ENCODE measurements at regions not wholly inside any gene's neighbourhood (a gene's known extent, or its start where the extent isn't known, plus 50 kb on each side); places are given as distances from the start of the nearest gene placed in this dataset.

DNA sequence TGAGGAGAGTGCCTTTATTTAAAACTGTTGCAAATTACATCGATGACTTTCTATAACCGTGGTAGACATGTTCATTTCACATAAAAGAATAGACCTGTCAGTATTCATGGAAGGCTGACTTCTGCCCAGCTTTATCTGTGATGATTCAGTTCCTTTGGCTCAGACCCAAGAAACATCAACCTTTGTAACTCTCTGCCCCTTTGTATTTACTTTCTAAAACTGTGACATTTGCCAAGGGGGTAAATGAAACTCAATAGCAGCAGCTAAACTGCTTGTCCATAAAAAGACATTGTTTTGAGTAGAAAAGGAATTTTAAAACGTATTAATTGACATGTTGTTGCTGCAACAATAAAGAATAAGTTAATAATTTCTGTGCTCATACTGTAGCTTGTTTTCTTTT lies 137.8 kb upstream of the ANKH start:
- intact Hi-C loops (cut with DNase I) = no loop called here

DNA sequence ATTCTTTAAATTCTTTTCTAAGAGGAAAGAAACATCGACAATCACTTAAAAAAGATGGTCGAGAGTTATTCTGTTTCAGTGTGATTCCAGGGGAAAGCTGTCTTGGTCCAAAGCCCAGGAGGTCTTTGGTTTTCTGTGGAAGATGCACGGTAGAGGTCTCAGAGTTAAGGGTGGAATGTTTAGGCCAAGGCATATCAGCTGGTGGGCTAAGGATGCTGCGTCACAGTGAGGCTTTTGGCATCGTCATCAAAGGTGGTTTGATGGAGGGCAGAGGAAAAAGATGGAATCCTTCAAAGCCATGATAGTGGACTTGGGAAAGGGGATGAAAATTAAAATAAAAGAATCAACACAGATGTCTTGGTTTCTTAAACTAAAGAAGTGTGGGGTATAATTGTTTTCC lies 137.3 kb upstream of the ANKH start:
- Histone ChIP-seq H3K4me1 (peaks cover 0 to 26% (median 23%) of the 10 kb centered on the region in 4 donors), H3K9me3 (no peaks in the 10 kb centered on the region), H3K4me3 (no peak overlapping the region), H3K36me3 (no peaks in the 10 kb centered on the region), H3K27me3 (no peaks in the 10 kb centered on the region), H3K27ac (peak overlapping the region; percentile 56 to 77 (median 72))
- no peak for DNase-seq
- intact Hi-C loops (cut with DNase I) = no loop called here
- WGBS, 2 donors = 73 to 82% methylated on average over 5 of the region's 5 CpGs
- TF ChIP-seq POLR2A (IDR thresholded peaks at IDR 0.05) (no peak), EP300 (IDR thresholded peaks at IDR 0.05) (no peak), POLR2AphosphoS5 (IDR thresholded peaks at IDR 0.05) (no peak)
- TF ChIP-seq, protein P1, sequence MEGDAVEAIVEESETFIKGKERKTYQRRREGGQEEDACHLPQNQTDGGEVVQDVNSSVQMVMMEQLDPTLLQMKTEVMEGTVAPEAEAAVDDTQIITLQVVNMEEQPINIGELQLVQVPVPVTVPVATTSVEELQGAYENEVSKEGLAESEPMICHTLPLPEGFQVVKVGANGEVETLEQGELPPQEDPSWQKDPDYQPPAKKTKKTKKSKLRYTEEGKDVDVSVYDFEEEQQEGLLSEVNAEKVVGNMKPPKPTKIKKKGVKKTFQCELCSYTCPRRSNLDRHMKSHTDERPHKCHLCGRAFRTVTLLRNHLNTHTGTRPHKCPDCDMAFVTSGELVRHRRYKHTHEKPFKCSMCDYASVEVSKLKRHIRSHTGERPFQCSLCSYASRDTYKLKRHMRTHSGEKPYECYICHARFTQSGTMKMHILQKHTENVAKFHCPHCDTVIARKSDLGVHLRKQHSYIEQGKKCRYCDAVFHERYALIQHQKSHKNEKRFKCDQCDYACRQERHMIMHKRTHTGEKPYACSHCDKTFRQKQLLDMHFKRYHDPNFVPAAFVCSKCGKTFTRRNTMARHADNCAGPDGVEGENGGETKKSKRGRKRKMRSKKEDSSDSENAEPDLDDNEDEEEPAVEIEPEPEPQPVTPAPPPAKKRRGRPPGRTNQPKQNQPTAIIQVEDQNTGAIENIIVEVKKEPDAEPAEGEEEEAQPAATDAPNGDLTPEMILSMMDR (IDR thresholded peaks at IDR 0.05) = no peak

More for the DNA sequence above, 137.8 kb upstream of the ANKH start:
- Histone ChIP-seq H3K4me1 (peaks cover 0 to 26% (median 23%) of the 10 kb centered on the region in 4 donors), H3K9me3 (no peaks in the 10 kb centered on the region), H3K4me3 (no peak overlapping the region), H3K27me3 (no peaks in the 10 kb centered on the region), H3K36me3 (no peaks in the 10 kb centered on the region), H3K27ac (peak overlapping the region; percentile 56 to 77 (median 72))
- peak in 1 of 4 donors; percentile 14 for TF ChIP-seq POLR2AphosphoS5 (IDR thresholded peaks at IDR 0.05)
- TF ChIP-seq, protein P1 (IDR thresholded peaks at IDR 0.05) = no peak
- no peak for DNase-seq
- 11 to 49% methylated on average over 3 of the region's 3 CpGs for WGBS, 2 donors

DNA sequence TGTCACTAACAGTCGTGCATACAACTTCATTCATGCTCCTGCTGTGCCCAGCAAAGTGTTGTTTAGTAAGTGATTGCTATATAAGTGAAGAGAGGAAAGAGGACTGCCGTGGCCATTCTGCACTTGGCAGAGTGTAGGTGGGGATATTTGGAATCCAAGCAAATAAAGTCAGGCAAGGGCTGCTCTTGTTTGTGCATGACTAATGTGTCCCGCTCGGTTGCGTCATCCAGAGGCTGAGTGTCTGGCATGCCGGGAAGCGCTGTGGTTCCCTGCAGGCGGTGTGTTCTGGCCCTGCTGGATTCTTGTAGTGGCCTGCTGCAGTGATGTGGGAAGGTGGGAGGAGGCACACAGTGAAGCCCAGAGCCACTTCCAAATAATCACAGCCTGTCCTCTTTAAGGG lies 136.9 kb upstream of the ANKH start:
- no peaks in the 10 kb centered on the region for H3K9me3 ChIP-seq
- H3K27ac ChIP-seq = peak overlapping the region; percentile 56 to 77 (median 72)
- DNase-seq = peak; percentile 96
- WGBS, 2 donors = 19 to 50% methylated on average over 8 of the region's 8 CpGs
- intact Hi-C loops (cut with DNase I) = no loop called here
- no peaks in the 10 kb centered on the region for H3K27me3 ChIP-seq
- no peaks in the 10 kb centered on the region for H3K36me3 ChIP-seq
- no peak overlapping the region for H3K4me3 ChIP-seq
- peaks cover 0 to 27% (median 21%) of the 10 kb centered on the region in 4 donors for H3K4me1 ChIP-seq
- TF ChIP-seq EP300 (IDR thresholded peaks at IDR 0.05) (peak in 2 of 4 donors; percentile 29 to 50), POLR2AphosphoS5 (IDR thresholded peaks at IDR 0.05) (peak; percentile 54 to 82 (median 59)), POLR2A (IDR thresholded peaks at IDR 0.05) (no peak)

DNA sequence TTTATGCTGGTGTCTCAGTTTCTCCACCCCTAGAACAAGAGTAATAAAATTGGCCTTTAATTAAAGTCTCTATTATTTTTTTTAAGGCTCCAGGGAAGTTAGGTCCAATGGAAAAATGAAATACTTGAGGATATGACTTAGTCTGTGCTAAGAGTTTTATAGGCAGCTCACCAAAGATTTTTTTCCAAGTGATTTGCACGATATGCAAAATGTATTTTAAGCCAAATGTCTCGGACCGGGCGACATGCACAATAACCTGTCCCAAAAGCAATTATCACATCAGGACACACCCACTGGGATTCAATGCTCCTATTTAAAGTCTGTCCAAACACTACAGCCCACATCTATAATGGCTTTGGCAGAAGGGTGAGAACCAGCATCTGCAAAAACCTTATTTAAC lies 136.1 kb upstream of the ANKH start:
- H3K36me3 ChIP-seq = no peaks in the 10 kb centered on the region
- no peak overlapping the region for H3K4me3 ChIP-seq
- H3K27me3 ChIP-seq = no peaks in the 10 kb centered on the region
- DNase-seq = no peak
- H3K9me3 ChIP-seq = no peaks in the 10 kb centered on the region
- H3K27ac ChIP-seq = peak overlapping the region in 3 of 4 donors; percentile 68 to 77 (median 76)
- TF ChIP-seq, protein P1 (IDR thresholded peaks at IDR 0.05) = no peak
- H3K4me1 ChIP-seq = peaks cover 0 to 30% (median 21%) of the 10 kb centered on the region in 4 donors
- intact Hi-C loops (cut with DNase I) = no loop called here
- 15 to 66% methylated on average over 4 of the region's 4 CpGs for WGBS, 2 donors

DNA sequence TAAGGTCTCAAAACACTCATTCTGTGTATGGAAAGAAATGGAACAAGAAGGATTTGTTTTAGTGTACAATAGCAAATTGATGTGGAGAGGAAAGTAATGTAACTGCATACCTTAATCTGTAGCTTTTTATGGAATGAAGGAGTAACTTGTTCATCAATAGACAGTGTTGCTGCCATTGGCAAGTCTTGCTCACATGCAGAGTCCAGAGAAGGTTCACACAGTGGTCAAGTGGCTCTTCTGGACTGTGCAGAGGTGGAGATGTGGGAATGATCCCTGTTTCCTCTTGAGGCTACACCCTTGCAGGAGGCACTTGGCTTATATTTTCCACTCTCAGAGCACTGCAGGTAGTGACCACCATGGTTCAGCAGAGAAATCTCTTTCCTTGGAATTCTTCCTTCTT lies 132.9 kb upstream of the ANKH start:
- Histone ChIP-seq H3K4me3 (no peak overlapping the region), H3K36me3 (no peaks in the 10 kb centered on the region), H3K4me1 (peaks cover 0 to 27% (median 18%) of the 10 kb centered on the region in 4 donors), H3K9me3 (no peaks in the 10 kb centered on the region), H3K27ac (no peak overlapping the region), H3K27me3 (no peaks in the 10 kb centered on the region)
- intact Hi-C loops (cut with DNase I) = loop anchor here (2.0 kb wide), 1 partner anchor 130 kb away; no protein-coding TSS in a partner anchor
- no peak for DNase-seq
- TF ChIP-seq POLR2A (IDR thresholded peaks at IDR 0.05) (no peak), POLR2AphosphoS5 (IDR thresholded peaks at IDR 0.05) (no peak), EP300 (IDR thresholded peaks at IDR 0.05) (no peak)
- TF ChIP-seq, protein P1 (IDR thresholded peaks at IDR 0.05) = no peak

Data from sigmoid colon (tissue), 6 donors.